Right lobe of liver (tissue), 6 donors: ENCODE measurements at regions not wholly inside any gene's neighbourhood (a gene's known extent, or its start where the extent isn't known, plus 50 kb on each side); places are given as distances from the start of the nearest gene placed in this dataset.

Experiments used
- ATAC-seq, 4 donors: fragments of 200-7000 bp; cut with Tn5 transposase; one replicate each; pipeline ENCODE4 v1.9.1; 2020; ENCODE audit warnings: mild to moderate bottlenecking in 4 of 4, moderate library complexity in 4 of 4
- DNase-seq, 3 donors: peaks; one replicate each; pipeline ENCODE4 v3.0.0-alpha.2; 2020
- H3K27ac ChIP-seq, 3 donors: fragments of 200-600 bp; one replicate each; pipeline ENCODE4 v1.8.0; 2022
- H3K27me3 ChIP-seq, 2 donors: fragments of 200-600 bp; one replicate each; pipeline ENCODE4 v1.8.0; 2022
- H3K36me3 ChIP-seq, 4 donors: fragments of 200-600 bp; sonication (generic) in 1 of 4; one replicate each; pipeline versions ENCODE4 v1.5.1 to v1.8.0; 2017 to 2022; ENCODE audit warnings: control low read depth in 1 of 4
- H3K4me1 ChIP-seq, 4 donors: fragments of 200-600 bp; sonication (generic) in 1 of 4; one replicate each; pipeline versions ENCODE4 v1.5.1 to v1.8.0; 2017 to 2022; ENCODE audit warnings: control low read depth in 1 of 4
- H3K4me3 ChIP-seq, 3 donors: fragments of 200-600 bp; one replicate each; pipeline ENCODE4 v1.8.0; 2022
- H3K9me3 ChIP-seq, 4 donors: fragments of 200-600 bp; sonication (generic) in 1 of 4; one replicate each; pipeline versions ENCODE4 v1.5.1 to v1.8.0; 2017 to 2022; ENCODE audit warnings: control low read depth in 1 of 4
- CTCF ChIP-seq, 4 donors: fragments of 200-600 bp in 3 of 4; fragments of 450-650 bp in 1 of 4; IDR thresholded peaks; one replicate each; pipeline versions ENCODE4 v1.5.1 to v1.8.0; 2016 to 2022; ENCODE audit warnings: antibody characterized with exemption in 4 of 4, mild to moderate bottlenecking in 2 of 4
- POLR2A ChIP-seq: fragments of 450-650 bp; IDR thresholded peaks from one replicate; pipeline ENCODE4 v1.6.1; 2017; ENCODE audit warnings: antibody characterized with exemption, mild to moderate bottlenecking
- WGBS: methylation state at CpG from one replicate; pipeline ENCODE4 v1.1.6; 2018; ENCODE audit warnings: low coverage, low lambda C conversion rate; ENCODE audit not compliant: insufficient coverage; ENCODE audit errors: missing lambda C conversion rate; 5-methylcytosine and 5-hydroxymethylcytosine counted together
- intact Hi-C, 2 donors: fragments of 100-400 bp; cut with DNase I; formaldehyde crosslinking; loops; one replicate each; pipeline versions ENCODE4 v1.11.2 to v1.14.1; 2022
- donor health status: DM: no; HTN: yes; CAD: no.
- donor health status: DM: no; HTN: no; CAD: no.
- donor health status: DM: no; HTN: no; CAD: no.
- donor health status: DM: no; HTN: yes; CAD: no.
- donor health status: DM: no; HTN: yes; CAD: no.

DNA sequence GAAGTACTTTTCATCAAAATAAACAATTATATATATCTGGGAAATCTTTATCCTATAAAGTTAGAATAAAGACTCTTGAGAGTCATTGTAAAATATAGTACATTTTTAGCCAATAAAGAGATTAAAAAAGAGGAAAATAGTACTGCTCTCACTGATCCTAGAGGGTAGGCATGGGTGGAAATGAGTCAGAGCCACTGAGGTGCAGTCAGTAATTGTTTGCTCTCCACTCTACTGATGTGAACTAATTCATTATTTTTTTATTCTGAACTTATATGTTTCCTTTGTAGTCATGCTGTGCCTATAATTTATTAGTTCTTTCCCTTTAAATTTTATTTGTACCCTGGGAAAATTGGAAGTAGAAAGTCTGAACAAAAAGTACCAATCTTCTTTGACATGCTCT, 1359.4 kb upstream of the GJE1 start:
- no peaks in the 10 kb centered on the region for H3K27me3 ChIP-seq
- H3K9me3 ChIP-seq = no peaks in the 10 kb centered on the region
- no peak for TF ChIP-seq CTCF (IDR thresholded peaks at IDR 0.05)
- no peak for TF ChIP-seq POLR2A
- H3K27ac ChIP-seq = no peak overlapping the region
- no peaks in the 10 kb centered on the region for H3K36me3 ChIP-seq
- no peak for DNase-seq
- no peak overlapping the region for H3K4me3 ChIP-seq
- intact Hi-C loops = no loop called here
- no peak for ATAC-seq
- H3K4me1 ChIP-seq = no peaks in the 10 kb centered on the region

- peaks cover 0 to 3% (median 0%) of the 10 kb centered on the region in 4 donors for H3K9me3 ChIP-seq
- no peak overlapping the region for H3K27ac ChIP-seq
- WGBS = 61% methylated on average over 3 of the region's 3 CpGs
- H3K4me3 ChIP-seq = no peak overlapping the region
- ATAC-seq (no peak), DNase-seq (no peak)
- TF ChIP-seq POLR2A (no peak), CTCF (IDR thresholded peaks at IDR 0.05) (no peak)
- H3K27me3 ChIP-seq = no peaks in the 10 kb centered on the region
- no peaks in the 10 kb centered on the region for H3K36me3 ChIP-seq
- intact Hi-C loops = no loop called here
- no peaks in the 10 kb centered on the region for H3K4me1 ChIP-seq
Observed at GRCh38 chr6:140772576-140772975, 1360.1 kb upstream of the GJE1 start.

DNA sequence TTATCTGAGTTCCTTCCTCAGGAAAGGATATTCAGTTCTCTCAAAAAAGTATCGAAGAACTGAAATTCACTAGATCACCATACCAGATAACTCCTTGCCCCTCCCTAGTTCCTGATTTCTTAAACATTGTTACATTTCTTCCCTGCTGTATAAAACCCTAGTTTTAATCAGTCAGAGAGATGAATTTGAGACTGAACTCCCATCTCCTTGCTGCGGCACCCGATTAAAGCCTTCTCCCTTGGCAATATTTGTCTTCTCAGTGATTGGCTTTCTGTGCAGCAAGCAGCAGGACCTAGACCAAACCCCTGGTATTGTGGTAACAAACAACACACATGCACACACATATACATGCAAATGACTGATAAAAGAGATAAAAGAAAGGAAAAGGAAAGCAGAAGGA, 1364.6 kb upstream of the GJE1 start:
- Histone ChIP-seq H3K9me3 (peaks cover 0 to 5% (median 0%) of the 10 kb centered on the region in 4 donors), H3K27me3 (no peaks in the 10 kb centered on the region), H3K4me3 (no peak overlapping the region), H3K4me1 (no peaks in the 10 kb centered on the region), H3K36me3 (no peaks in the 10 kb centered on the region), H3K27ac (no peak overlapping the region)
- TF ChIP-seq POLR2A (no peak), CTCF (IDR thresholded peaks at IDR 0.05) (no peak)
- DNase-seq (no peak), ATAC-seq (no peak)
- intact Hi-C loops = no loop called here
- WGBS = 77% methylated on average over 3 of the region's 3 CpGs

DNA sequence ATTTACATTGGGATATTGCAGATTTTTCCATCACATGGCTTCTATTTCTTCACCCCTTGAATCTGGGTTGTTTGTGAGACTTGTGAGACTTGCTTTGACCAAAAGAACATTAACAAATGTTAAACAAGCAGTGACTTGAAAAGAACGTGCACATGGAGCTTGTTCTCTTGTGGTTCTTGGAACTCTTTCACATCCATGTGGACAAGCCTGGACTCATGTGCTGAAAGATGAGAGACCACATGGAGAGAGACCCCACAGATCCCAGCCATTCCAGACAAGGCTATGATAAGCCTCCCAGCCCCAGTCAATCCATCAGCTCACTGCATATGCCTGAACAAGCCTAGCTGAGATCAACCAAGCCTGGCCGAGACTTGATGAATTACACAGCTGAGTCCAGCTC, 1365.7 kb upstream of the GJE1 start:
- no peak for ATAC-seq
- no peak for TF ChIP-seq POLR2A
- no peak for TF ChIP-seq CTCF (IDR thresholded peaks at IDR 0.05)
- H3K27ac ChIP-seq = no peak overlapping the region
- 70% methylated on average over 2 of the region's 2 CpGs for WGBS
- H3K9me3 ChIP-seq = peaks cover 0 to 5% (median 0%) of the 10 kb centered on the region in 4 donors
- DNase-seq = no peak
- no peaks in the 10 kb centered on the region for H3K27me3 ChIP-seq
- no peaks in the 10 kb centered on the region for H3K4me1 ChIP-seq
- intact Hi-C loops = no loop called here
- no peaks in the 10 kb centered on the region for H3K36me3 ChIP-seq
- H3K4me3 ChIP-seq = no peak overlapping the region

DNA sequence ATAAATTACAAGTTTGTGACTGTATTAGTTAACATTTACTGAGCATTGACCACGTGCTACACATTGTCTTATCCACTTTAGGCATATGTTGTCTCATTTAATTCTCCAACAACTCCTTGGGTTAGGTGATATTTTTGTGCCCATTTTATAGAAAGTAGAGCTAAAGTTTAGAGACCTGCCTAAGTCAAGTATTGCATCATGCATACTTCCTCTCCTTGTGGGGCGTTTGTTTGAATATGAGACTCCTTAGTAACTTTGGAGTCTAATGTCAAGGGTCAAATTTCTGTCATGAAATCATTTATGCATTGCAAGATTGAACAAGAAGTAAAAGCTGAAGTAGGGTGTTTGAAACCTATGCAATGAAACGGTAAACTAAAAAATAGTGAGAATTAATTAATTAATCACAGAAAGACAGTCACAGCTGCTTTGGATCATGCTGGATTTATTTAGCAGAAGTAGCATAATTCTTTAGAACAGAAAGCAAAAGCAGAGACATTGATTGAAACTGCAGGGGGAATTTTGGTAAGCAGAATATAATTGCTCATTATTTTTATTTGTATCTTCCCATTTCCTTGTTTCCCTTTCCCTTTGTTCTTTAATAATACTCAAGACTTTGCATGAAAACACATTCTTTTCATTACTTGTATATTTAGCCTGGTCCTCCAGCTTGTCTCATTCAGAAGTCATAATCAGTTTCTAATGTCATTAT, 1374.4 kb upstream of the GJE1 start:
- DNase-seq (no peak), ATAC-seq (no peak)
- Histone ChIP-seq H3K27ac (no peak overlapping the region), H3K4me3 (no peak overlapping the region), H3K9me3 (no peaks in the 10 kb centered on the region), H3K36me3 (no peaks in the 10 kb centered on the region), H3K4me1 (no peaks in the 10 kb centered on the region), H3K27me3 (no peaks in the 10 kb centered on the region)
- intact Hi-C loops = no loop called here
- TF ChIP-seq CTCF (IDR thresholded peaks at IDR 0.05) (no peak), POLR2A (no peak)
- WGBS = 27% methylated on average over 3 of the region's 3 CpGs
